CD4-positive, alpha-beta T cell treated with Interleukin-17A for 4 hours (primary cell): ENCODE measurements at regions not wholly inside any gene's neighbourhood (a gene's known extent, or its start where the extent isn't known, plus 50 kb on each side); places are given as distances from the start of the nearest gene placed in this dataset.

ENCODE experiments used
- DNase-seq: peaks from one replicate; pipeline ENCODE4 v3.0.0-alpha.2; 2020; ENCODE audit warnings: mixed read lengths

- no peak for DNase-seq
Measured at GRCh38 chr11:70486731-70487130, 88.4 kb downstream of the CTTN start.

DNA sequence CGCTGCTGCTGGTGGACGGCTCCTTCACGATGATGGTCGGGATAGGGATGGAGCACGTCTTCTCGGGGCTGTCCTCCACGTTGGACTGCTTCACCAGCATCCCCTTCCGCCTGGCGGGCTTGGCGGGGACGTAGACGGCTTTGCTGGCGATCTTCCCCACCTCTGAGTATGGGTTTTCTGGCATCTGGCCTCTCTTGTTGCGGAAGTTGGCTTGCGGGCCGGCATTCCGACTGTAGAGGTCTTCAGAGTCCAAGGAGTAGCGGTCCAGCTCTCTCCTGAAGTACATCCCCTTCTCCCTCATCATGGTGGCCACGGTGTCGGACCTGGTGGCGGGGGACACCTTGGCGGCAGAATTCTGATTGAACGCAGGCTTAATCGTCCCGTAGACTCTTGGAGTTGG lies 88.8 kb downstream of the CTTN start:
- DNase-seq, result no peak

- no peak for DNase-seq
Measured at GRCh38 chr11:70487756-70488155, 89.4 kb downstream of the CTTN start.

GRCh38 chr11:70488171-70488703 lies 89.9 kb downstream of the CTTN start:
- no peak for DNase-seq

GRCh38 chr11:70489276-70489675 lies 90.9 kb downstream of the CTTN start:
- DNase-seq, result no peak

DNA sequence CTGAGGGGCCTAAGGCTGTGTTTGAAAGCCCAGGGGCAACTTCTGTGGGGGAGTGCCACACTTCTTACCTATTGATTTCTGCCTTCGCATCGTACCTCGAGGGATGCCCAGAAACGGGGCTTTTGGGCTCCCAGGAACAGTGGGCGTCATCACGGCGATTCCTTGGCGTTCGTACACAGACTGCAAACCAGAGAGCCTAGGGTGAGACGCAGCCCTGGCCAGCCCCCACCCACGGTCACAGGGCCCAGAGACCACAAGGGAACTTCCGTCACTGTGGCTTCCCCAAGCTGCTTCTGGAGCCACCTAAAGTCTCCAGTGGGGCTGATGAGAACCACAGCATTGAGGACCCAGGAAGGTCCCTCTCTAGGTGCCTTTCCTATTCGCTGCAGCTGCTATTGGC lies 91.9 kb downstream of the CTTN start:
- no peak for DNase-seq

DNA sequence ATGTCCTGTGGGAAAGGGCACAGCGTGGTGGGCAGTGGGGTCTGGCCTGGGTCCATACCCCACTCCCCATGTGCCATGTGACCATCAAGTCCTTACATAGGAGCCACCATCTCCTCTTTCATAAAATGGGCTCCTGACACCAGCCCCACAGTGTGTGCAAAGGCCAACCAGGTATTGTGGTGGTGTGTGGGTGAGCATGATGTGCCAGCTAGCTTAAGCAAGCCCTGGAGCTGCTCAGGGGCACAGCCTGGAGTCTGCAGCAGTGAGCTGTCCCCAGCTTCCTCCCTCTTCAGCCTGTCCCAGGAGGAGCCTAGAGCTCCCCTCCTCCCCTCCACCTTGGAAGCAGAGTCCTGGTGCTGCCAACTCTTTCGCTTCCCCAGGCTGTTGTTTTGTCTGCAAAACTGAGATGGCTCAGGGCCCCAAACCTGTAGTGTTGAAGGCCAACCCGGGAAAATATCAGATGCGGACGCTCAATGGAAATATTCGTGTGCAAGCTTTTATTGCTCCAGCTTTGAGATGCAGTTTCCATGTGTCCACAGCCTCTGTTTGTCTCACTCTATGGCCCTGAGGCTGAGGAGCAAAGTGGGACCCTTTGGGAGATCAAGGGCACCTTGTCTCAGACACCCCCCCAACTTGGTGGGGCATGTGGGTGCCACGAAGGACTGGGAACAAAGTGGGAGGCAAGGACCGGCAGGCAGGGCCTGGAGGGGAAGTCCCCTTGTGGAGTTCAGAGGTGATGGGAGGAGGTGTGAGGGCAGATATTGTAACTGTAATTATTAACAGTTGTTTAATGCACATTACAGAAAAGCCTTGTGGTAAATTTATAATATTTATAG lies 92.6 kb downstream of the CTTN start:
- no peak for DNase-seq

DNA sequence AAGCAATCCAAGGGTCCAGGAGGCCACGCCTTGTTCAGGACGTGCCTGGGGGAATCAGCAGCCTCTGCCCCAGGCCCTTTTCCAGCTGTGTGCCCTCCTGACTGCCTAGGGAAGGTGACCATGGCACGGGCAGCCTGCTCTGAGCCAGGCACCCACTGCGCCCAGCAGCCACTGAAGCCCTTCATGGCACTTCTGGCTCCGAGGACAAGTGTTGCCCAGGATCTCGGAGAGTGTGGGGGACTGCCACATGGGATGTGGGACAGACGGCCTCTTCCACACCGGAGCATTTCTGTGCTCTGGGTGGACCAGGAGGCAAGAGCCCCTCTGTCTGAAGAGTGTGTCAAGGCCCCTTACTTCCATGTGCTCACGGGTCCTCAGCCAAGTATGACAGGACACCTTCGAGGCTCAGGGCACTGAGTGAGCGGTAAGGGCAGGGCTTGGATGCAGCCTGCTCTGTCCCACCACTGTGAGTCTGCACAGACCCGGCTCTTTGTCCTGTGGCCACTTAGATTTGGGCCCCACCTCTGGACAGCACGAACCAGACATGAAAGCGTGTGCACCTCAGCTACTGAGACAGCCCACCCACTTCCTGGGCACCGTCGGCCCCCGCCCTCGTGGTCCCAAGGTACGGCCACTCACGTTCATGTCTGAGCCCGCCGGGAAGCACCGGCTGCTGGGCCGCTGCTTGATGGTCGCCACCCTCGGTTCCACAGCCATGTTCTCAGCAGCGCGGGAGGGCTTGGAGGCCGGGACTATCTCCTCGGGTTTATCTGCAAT lies 93.6 kb downstream of the CTTN start:
- no peak for DNase-seq

DNA sequence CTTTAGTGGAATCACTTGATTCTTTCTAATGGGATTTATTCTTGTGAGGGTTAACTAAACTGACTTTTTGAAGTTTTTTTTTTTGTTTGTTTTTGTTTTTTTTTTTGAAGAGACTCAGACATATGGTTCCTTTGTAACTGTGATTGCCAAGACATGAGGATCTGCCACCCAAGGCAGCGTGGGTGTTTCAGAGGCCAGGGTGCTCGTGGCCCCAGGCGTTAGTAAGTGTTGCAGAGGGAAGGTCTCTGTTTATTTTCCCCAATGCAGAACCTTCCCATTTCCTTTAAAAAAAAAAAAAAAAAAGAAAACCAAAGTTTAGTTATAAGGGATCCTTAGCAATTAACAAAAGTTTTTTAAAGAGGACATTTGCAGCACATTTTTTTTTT lies 94.8 kb downstream of the CTTN start:
- no peak for DNase-seq

DNA sequence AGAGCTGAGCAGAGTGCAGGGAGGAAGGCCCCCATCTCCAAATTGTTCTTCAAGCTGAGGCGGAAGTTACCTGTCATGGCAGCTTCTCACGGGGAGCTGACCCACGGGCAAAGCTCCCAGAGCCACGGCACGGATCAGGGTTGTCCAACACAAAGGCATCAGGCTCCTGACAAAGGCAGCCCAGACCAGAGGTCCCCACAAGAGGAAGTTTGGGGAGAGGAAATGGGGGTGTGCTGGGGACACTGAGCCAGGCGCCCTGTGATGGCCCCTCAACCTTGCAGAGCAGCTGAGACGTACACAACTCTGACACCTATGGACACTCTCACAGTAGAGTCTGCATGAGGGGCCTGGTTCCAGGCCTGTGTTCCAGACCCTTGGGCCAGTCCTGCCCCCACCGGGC lies 95.6 kb downstream of the CTTN start:
- no peak for DNase-seq

GRCh38 chr11:70494559-70495350 lies 96.4 kb downstream of the CTTN start:
- DNase-seq, result no peak

DNA sequence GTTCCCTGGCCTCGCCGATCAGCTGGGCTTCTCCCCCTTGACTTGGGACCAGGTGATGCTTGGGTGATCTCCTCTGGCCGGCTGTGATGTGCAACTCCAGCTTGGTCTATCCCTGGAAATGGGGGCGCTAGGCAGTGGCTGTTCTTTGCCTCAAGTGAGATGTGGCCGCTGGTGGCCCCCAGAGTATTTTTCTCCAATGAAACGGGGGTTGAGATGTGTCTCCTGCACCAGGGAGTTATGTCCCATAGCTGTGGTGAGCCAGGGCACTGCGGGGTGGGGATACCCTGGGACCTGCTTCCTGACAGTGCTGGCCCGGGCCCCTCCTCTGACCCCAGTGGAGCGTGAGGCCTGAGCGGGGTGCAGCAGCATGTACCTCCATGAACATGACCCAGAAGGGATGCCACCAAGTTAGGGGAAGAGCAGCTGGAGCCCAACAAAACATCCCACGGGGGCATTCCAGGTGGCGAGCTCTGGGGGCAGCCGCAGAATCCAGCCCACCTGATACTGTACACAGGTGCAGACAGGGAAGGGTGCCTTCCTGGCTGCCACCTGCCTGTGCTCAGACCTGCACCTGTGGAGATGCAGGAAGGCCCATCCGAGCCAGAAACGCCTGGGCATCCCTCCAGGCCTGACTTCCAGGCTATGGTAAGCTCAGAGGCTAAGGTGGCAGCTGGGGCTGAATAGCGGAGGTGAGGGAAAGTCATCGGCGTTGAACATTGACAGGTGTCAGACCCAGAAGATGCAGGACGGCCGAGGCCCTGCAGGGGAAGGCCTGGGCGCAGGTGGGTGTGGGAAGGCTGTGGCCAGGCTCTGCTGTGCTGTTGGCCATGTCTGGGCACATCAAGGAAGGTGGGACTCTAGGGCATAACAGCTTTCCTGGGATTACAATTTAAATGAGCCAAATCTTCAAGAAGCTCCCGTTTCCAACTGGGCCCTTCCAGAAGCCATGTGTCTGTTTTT lies 97.3 kb downstream of the CTTN start:
- DNase-seq, result no peak

- DNase-seq, result no peak
Measured at GRCh38 chr11:70496591-70497535, 98.5 kb downstream of the CTTN start.

DNA sequence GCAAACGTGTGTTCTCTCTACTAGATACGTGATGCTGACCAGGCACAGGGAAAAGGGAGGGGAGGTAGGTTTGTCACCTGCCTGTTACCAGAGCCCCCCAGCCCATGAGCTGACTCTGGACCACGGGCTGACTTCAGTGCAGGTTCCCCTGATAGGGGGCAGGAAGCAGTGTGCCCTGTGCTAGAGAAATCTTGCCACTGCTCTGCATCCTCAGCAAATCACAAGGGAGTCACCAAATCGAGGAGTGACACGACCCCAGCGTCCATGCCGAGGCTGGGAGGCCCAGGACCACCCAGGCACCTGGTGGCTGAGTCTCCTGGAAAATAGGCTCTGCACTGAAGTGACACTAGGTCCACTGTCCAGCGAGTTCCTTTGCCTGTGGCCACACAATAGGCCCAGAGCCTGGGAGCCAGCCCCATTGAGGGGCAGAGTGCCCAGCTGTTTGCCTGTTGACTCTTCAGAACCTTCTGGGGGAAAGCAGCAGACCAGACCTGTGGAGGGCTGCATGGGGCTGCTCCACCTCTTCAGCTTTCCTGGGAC lies 99.3 kb downstream of the CTTN start:
- DNase-seq, result no peak

- no peak for DNase-seq
Measured at GRCh38 chr11:70498171-70498571, 99.8 kb downstream of the CTTN start.

- DNase-seq, result no peak
Measured at GRCh38 chr11:70498976-70499801, 100.9 kb downstream of the CTTN start.

DNA sequence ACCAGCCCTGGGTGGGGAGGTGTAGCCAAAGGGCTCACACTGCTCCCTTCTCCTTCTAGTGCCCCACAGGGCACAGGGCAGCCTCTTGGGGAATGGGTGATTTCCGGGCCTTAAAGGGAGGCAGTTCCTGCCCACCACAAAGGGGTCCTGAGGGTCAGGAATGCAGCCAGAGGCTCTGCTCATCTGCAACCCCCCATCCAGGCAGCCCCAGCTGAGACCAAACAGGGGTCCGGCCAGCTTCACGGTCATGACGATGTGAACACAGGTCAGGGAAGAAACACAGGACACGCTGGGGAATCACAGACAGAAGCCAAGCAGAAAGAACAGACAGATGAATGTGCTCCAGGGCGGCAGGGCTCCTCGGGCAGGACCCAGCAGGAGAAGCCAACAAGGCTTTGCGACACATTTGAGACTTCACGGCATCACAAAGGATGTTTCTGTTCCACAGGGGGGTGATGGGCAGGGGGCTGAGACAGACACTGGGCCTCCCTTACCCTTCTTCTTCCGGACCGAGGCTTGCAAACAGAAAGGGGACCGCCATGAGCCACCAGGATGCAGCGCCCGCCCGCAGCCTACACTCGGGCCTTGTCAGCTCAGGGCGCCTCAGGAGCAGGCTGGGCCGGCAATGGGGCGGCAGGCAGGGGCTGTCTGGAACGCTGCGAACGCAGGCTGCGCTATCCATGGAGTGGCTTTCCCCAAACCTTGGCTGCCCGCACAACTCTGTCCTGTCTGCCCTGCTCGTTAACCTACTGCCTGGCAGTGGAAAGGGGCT lies 101.9 kb downstream of the CTTN start:
- no peak for DNase-seq

DNA sequence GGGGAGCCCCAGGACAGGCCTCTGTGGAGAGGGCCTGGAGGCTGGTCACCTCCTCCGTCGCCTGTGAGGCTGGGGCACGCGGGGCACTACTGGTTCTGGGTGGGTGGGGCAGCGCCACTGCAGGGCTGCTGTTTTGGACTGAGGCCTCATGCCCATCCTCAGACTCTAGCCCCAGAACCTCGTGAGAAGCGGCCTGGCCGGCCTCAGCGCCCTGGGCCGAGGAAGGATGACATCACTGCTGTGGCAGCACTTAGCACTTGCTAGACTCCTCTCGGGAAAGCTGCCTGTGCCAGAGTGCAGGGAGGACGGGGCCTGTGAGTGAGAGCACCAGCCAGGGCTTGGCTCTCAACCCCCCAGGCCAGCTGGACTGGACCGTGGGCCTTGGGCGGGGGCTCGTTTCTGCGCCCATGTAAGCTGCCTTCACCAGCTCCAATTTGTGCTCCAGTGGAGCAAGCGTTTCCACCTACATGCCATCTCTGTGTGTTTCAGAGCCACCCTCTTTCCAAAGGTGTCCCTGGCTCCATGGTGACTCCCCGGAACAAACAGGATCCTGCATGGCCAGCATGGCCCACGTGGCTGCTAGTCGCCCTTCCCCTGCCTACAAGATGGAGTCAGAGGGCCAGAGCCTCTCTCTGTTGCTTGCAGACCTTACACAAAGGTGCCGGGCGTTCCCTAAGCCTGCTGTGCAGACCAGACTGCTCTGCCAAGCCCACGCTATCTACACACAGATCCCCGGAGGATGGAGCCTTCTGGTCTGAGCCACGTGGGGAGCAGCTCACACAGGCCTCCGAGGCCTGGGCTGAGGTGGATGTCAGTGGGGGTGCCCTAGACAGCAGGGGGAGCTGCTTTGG lies 102.9 kb downstream of the CTTN start:
- DNase-seq, result no peak
